SK-N-MC (cell line): ENCODE measurements at regions not wholly inside any gene's neighbourhood (a gene's known extent, or its start where the extent isn't known, plus 50 kb on each side); places are given as distances from the start of the nearest gene placed in this dataset.

Experiments used
- EZH2 ChIP-seq: fragments of 200-600 bp; sonication (generic); IDR thresholded peaks from one replicate; pipeline ENCODE4 v1.6.1; 2017; ENCODE audit warnings: antibody characterized with exemption
- FOXP2 ChIP-seq: optimal IDR thresholded peaks from 2 replicates; pipeline ENCODE3; 2011; ENCODE audit warnings: mild to moderate bottlenecking, moderate library complexity; ENCODE audit not compliant: insufficient read depth; ENCODE audit errors: extremely low read length, control extremely low read depth
- POLR2AphosphoS5 ChIP-seq: IDR thresholded peaks from 2 replicates; pipeline ENCODE4 v1.6.1; 2012; ENCODE audit warnings: mild to moderate bottlenecking, low read depth, low read length, borderline replicate concordance

GRCh38 chr9:108041551-108041950 is 552.0 kb upstream of the KLF4 start:
- TF ChIP-seq EZH2 (no peak), POLR2AphosphoS5 (no peak), FOXP2 (no peak)
